Tibial nerve (tissue), 4 donors: ENCODE measurements at regions not wholly inside any gene's neighbourhood (a gene's known extent, or its start where the extent isn't known, plus 50 kb on each side); places are given as distances from the start of the nearest gene placed in this dataset.

Experiments
- DNase-seq, 2 donors: peaks; one replicate each; pipeline ENCODE4 v3.0.0-alpha.2; 2019; ENCODE audit warnings: low spot score in 2 of 2
- H3K27ac ChIP-seq, 4 donors: fragments of 200-600 bp; sonication (generic) in 3 of 4; one replicate each; pipeline ENCODE4 v1.5.1; 2017 to 2019; ENCODE audit warnings: mild to moderate bottlenecking in 1 of 4
- H3K27me3 ChIP-seq, 2 donors: fragments of 200-600 bp; sonication (generic) in 1 of 2; one replicate each; pipeline versions ENCODE4 v1.5.1 to v1.6.0; 2017 to 2019
- H3K36me3 ChIP-seq, 3 donors: fragments of 200-600 bp; sonication (generic); one replicate each; pipeline ENCODE4 v1.5.1; 2018 to 2019
- H3K4me1 ChIP-seq, 4 donors: fragments of 200-600 bp; sonication (generic) in 3 of 4; one replicate each; pipeline ENCODE4 v1.5.1; 2017 to 2019
- H3K4me3 ChIP-seq, 4 donors: fragments of 200-600 bp; sonication (generic) in 3 of 4; one replicate each; pipeline ENCODE4 v1.5.1; 2017 to 2019; ENCODE audit warnings: mild to moderate bottlenecking in 1 of 4, moderate library complexity in 1 of 4
- H3K9me3 ChIP-seq, 4 donors: fragments of 200-600 bp; sonication (generic) in 3 of 4; one replicate each; pipeline ENCODE4 v1.5.1; 2017 to 2019
- CTCF ChIP-seq, 5 experiments: fragments of 200-600 bp in 3 of 5; fragments of 450-650 bp in 2 of 5; sonication (generic) in 3 of 5; IDR thresholded peaks; one replicate each; pipeline ENCODE4 v1.5.1; 2016 to 2019; ENCODE audit warnings: antibody characterized with exemption in 5 of 5, mild to moderate bottlenecking in 3 of 5, moderate library complexity in 2 of 5
- EP300 ChIP-seq, 2 donors: sonication (generic); formaldehyde crosslinking; IDR thresholded peaks; one replicate each; pipeline ENCODE4 v1.6.1; 2017; ENCODE audit warnings: antibody characterized with exemption in 2 of 2, mild to moderate bottlenecking in 1 of 2
- POLR2A ChIP-seq, 2 donors: fragments of 450-650 bp; IDR thresholded peaks; one replicate each; pipeline ENCODE4 v1.6.1; 2017; ENCODE audit warnings: antibody characterized with exemption in 2 of 2, mild to moderate bottlenecking in 2 of 2, moderate library complexity in 2 of 2
- WGBS, 2 donors: methylation state at CpG; one replicate each; pipeline ENCODE4 v1.1.5; 2018; 5-methylcytosine and 5-hydroxymethylcytosine counted together

- TF ChIP-seq CTCF (IDR thresholded peaks at IDR 0.05) (no peak), POLR2A (IDR thresholded peaks at IDR 0.05) (no peak), EP300 (IDR thresholded peaks at IDR 0.05) (no peak)
Measured at GRCh38 chr16:82451449-82451848, 175.3 kb upstream of the CDH13 start.

DNA sequence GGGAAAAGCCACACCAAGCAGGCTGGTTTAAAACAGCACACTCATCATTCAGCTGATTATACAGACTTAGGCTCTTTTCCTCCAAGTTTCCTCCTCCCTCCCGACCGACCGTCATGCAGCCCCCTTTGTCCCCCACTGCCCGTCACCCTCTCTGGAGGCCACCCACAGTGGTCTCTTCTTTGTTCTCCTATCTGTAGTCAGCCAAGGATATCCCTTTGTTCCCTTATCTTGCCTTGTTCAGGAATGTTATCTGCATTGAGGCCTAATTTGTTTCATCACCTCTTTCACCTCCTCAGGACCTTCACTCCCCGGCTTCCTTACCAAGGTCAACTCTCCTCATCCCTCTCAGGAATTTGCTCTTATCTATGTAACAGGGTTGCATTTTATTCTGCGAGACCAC is 186.4 kb upstream of the CDH13 start:
- no peaks in the 10 kb centered on the region for H3K4me1 ChIP-seq
- TF ChIP-seq CTCF (IDR thresholded peaks at IDR 0.05) = no peak
- TF ChIP-seq POLR2A (IDR thresholded peaks at IDR 0.05) = no peak
- no peak for TF ChIP-seq EP300 (IDR thresholded peaks at IDR 0.05)
- H3K9me3 ChIP-seq = no peaks in the 10 kb centered on the region
- no peak overlapping the region for H3K27ac ChIP-seq
- H3K27me3 ChIP-seq = no peaks in the 10 kb centered on the region
- no peak for DNase-seq
- no peaks in the 10 kb centered on the region for H3K36me3 ChIP-seq
- H3K4me3 ChIP-seq = no peak overlapping the region
- WGBS, 2 donors = 50 to 53% methylated on average over 6 of the region's 6 CpGs

More at GRCh38 chr16:82451449-82451848, 175.3 kb upstream of the CDH13 start:
- Histone ChIP-seq H3K36me3 (no peaks in the 10 kb centered on the region), H3K27me3 (no peaks in the 10 kb centered on the region), H3K27ac (no peak overlapping the region), H3K9me3 (no peaks in the 10 kb centered on the region), H3K4me1 (no peaks in the 10 kb centered on the region), H3K4me3 (no peak overlapping the region)
- no peak for DNase-seq
- 43 to 45% methylated on average over 3 of the region's 3 CpGs for WGBS, 2 donors

DNA sequence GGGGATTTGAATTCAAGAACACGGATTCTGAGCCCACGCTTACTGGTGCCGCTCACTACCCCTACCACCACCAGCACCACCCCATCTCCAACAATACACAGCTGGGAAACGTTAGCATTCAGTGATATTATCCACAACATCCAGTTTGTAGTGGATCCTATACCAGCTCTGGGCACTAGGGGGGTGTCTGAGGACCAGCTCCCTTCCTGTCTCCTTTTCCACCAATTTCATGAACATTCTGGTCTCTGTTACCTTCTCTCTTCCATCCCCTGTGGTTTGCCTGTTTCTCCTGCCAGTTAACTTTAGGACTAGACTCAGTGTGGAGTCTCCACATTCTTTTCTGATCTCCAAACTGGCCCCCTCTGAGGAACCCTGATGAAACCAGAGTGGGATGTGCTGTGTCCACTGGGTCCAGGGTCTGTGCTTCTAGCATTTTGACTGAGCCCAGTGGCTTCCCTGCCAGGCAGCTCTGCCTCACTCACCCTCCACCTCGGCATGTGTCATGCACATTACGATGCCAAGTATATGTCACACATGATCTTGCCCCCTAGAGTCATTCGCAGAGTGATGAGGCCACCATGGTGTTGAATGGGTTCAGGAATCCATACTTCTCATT is 187.0 kb upstream of the CDH13 start:
- no peak overlapping the region for H3K27ac ChIP-seq
- WGBS, 2 donors = 68 to 73% methylated on average over 7 of the region's 7 CpGs
- no peaks in the 10 kb centered on the region for H3K9me3 ChIP-seq

DNA sequence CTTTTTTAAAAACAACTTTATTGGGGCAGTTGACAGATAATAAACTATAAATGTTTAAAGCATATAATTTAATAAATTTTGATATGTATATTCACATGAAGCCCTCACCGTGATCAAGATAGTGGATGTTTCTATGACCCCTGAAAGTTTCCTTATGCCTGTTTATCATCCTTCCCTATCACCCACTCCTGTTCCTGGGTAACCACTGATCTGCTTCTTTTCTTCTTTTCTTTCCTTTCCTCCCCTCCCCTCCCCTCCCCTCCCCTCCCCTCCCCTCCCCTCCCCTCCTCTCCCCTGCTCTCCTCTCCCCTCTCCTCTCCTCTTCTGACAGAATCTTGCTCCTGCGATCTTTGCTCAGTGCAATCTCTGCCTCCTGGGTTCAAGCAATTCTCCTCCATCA is 193.7 kb upstream of the CDH13 start:
- Histone ChIP-seq H3K9me3 (no peaks in the 10 kb centered on the region), H3K27me3 (no peaks in the 10 kb centered on the region), H3K27ac (no peak overlapping the region), H3K36me3 (no peaks in the 10 kb centered on the region), H3K4me1 (no peaks in the 10 kb centered on the region), H3K4me3 (no peak overlapping the region)
- WGBS, 2 donors = 85 to 87% methylated on average over 2 of the region's 2 CpGs
- no peak for DNase-seq
- TF ChIP-seq CTCF (IDR thresholded peaks at IDR 0.05) (no peak), POLR2A (IDR thresholded peaks at IDR 0.05) (no peak), EP300 (IDR thresholded peaks at IDR 0.05) (no peak)

More for the DNA sequence above, 187.0 kb upstream of the CDH13 start:
- H3K27me3 ChIP-seq = no peaks in the 10 kb centered on the region
- no peaks in the 10 kb centered on the region for H3K4me1 ChIP-seq
- TF ChIP-seq CTCF (IDR thresholded peaks at IDR 0.05) = no peak
- TF ChIP-seq POLR2A (IDR thresholded peaks at IDR 0.05) = no peak
- TF ChIP-seq EP300 (IDR thresholded peaks at IDR 0.05) = no peak
- H3K36me3 ChIP-seq = no peaks in the 10 kb centered on the region
- no peak for DNase-seq
- no peak overlapping the region for H3K4me3 ChIP-seq

DNA sequence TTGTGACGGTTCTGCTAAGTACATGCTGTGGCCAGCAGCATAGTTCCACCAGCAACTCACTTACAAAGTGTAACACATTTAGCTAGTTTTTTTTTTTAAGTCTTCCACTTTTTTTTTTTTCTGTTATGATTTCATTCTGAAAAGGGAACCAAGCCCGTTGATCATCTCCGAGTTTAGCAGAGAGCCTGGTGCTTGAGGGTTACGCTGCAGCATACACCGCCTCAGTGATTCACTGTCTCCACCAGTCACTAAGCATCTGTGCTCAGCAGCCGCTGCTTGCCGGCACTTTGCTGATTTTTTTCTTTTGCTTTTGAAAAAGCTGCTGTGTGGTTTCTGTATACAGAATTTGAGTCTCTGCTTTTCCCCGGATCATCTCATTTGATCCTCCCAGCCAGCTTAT is 194.5 kb upstream of the CDH13 start:
- H3K27ac ChIP-seq = no peak overlapping the region
- DNase-seq = no peak
- WGBS, 2 donors = 44 to 54% methylated on average over 8 of the region's 8 CpGs

More for the DNA sequence above, 194.5 kb upstream of the CDH13 start:
- TF ChIP-seq CTCF (IDR thresholded peaks at IDR 0.05) = no peak
- TF ChIP-seq EP300 (IDR thresholded peaks at IDR 0.05) = no peak
- no peak for TF ChIP-seq POLR2A (IDR thresholded peaks at IDR 0.05)
- no peaks in the 10 kb centered on the region for H3K27me3 ChIP-seq
- H3K4me1 ChIP-seq = no peaks in the 10 kb centered on the region
- no peaks in the 10 kb centered on the region for H3K9me3 ChIP-seq
- no peak overlapping the region for H3K4me3 ChIP-seq
- no peaks in the 10 kb centered on the region for H3K36me3 ChIP-seq
